Stimulated activated naive CD8-positive, alpha-beta T cell treated with anti-CD3 and anti-CD28 coated beads, Interleukin-15, amount 100 ng/mL, for 72 hours (primary cell): ENCODE measurements at regions not wholly inside any gene's neighbourhood (a gene's known extent, or its start where the extent isn't known, plus 50 kb on each side); places are given as distances from the start of the nearest gene placed in this dataset.
"Not testable (repeated sequence)": the region's sequence is repeated elsewhere in the genome, so short reads cannot be mapped to it uniquely, and the experiment has no call there.

Experiments
- ATAC-seq: fragments of 150-1000 bp; cut with Tn5 transposase; 2 replicates; pipeline ENCODE4 v1.10.0; 2021; ENCODE audit warnings: mild to moderate bottlenecking, moderate library complexity
- DNase-seq, 2 donors: peaks; one replicate each; pipeline ENCODE4 v3.0.0; 2021 to 2022
- H3K27ac Mint-ChIP-seq, 2 donors: one replicate each; pipeline ENCODE4 v1.8.0; 2022; ENCODE audit warnings: mild to moderate bottlenecking in 2 of 2, mixed read lengths in 2 of 2, moderate library complexity in 2 of 2
- H3K27me3 Mint-ChIP-seq: one replicate; pipeline ENCODE4 v1.8.0; 2022; ENCODE audit warnings: mixed read lengths
- H3K4me1 Mint-ChIP-seq: one replicate; pipeline ENCODE4 v1.8.0; 2022; ENCODE audit warnings: mild to moderate bottlenecking, mixed read lengths
- H3K4me3 Mint-ChIP-seq, 2 donors: one replicate each; pipeline ENCODE4 v1.8.0; 2022; ENCODE audit warnings: mild to moderate bottlenecking in 2 of 2, mixed read lengths in 2 of 2, moderate library complexity in 1 of 2
- H3K9me3 Mint-ChIP-seq, 2 donors: one replicate each; pipeline ENCODE4 v1.8.0; 2022; ENCODE audit warnings: mixed read lengths in 2 of 2

GRCh38 chr3:159727506-159727905 lies 261.1 kb upstream of the IL12A start:
- H3K4me3 Mint-ChIP-seq, result no peak overlapping the region
- no peaks in the 10 kb centered on the region for H3K27me3 Mint-ChIP-seq
- no peak for DNase-seq
- no peak overlapping the region for H3K27ac Mint-ChIP-seq
- no peaks in the 10 kb centered on the region for H3K4me1 Mint-ChIP-seq
- ATAC-seq, result no peak
- H3K9me3 Mint-ChIP-seq, result no peaks in the 10 kb centered on the region

GRCh38 chr3:159731254-159731653 lies 257.4 kb upstream of the IL12A start:
- Mint-ChIP-seq H3K4me1 (no peaks in the 10 kb centered on the region), H3K27ac (no peak overlapping the region), H3K9me3 (no peaks in the 10 kb centered on the region), H3K27me3 (no peaks in the 10 kb centered on the region), H3K4me3 (no peak overlapping the region)
- ATAC-seq (no peak), DNase-seq (no peak)

GRCh38 chr3:159732172-159733111 lies 256.2 kb upstream of the IL12A start:
- no peak overlapping the region for H3K4me3 Mint-ChIP-seq
- no peaks in the 10 kb centered on the region for H3K9me3 Mint-ChIP-seq
- no peaks in the 10 kb centered on the region for H3K4me1 Mint-ChIP-seq
- ATAC-seq (no peak), DNase-seq (no peak)
- H3K27me3 Mint-ChIP-seq, result no peaks in the 10 kb centered on the region
- no peak overlapping the region for H3K27ac Mint-ChIP-seq

GRCh38 chr3:159733194-159733860 lies 255.3 kb upstream of the IL12A start:
- DNase-seq (no peak), ATAC-seq (no peak)

GRCh38 chr3:159734681-159735080 lies 254.0 kb upstream of the IL12A start:
- ATAC-seq (no peak), DNase-seq (no peak)
- H3K27me3 Mint-ChIP-seq, result peaks cover 8% of the 10 kb centered on the region
- H3K27ac Mint-ChIP-seq, result no peak overlapping the region
- H3K4me3 Mint-ChIP-seq, result no peak overlapping the region
- H3K4me1 Mint-ChIP-seq, result no peaks in the 10 kb centered on the region
- no peaks in the 10 kb centered on the region for H3K9me3 Mint-ChIP-seq

More at GRCh38 chr3:159733194-159733860, 255.3 kb upstream of the IL12A start:
- no peak overlapping the region for H3K27ac Mint-ChIP-seq
- H3K4me3 Mint-ChIP-seq, result no peak overlapping the region
- H3K9me3 Mint-ChIP-seq, result no peaks in the 10 kb centered on the region
- no peaks in the 10 kb centered on the region for H3K27me3 Mint-ChIP-seq
- no peaks in the 10 kb centered on the region for H3K4me1 Mint-ChIP-seq

GRCh38 chr3:159739166-159739565 lies 249.5 kb upstream of the IL12A start:
- Mint-ChIP-seq H3K9me3 (no peaks in the 10 kb centered on the region), H3K4me1 (no peaks in the 10 kb centered on the region), H3K27me3 (peaks cover 14% of the 10 kb centered on the region), H3K27ac (no peak overlapping the region), H3K4me3 (no peak overlapping the region)
- ATAC-seq (no peak), DNase-seq (no peak)

- peaks cover 14% of the 10 kb centered on the region for H3K27me3 Mint-ChIP-seq
- no peak overlapping the region for H3K27ac Mint-ChIP-seq
- no peaks in the 10 kb centered on the region for H3K9me3 Mint-ChIP-seq
- no peak overlapping the region for H3K4me3 Mint-ChIP-seq
- no peak for DNase-seq
- no peak for ATAC-seq
- no peaks in the 10 kb centered on the region for H3K4me1 Mint-ChIP-seq
Measured at GRCh38 chr3:159739969-159740368, 248.7 kb upstream of the IL12A start.

GRCh38 chr3:159741281-159741680 lies 247.4 kb upstream of the IL12A start:
- H3K4me3 Mint-ChIP-seq, result no peak overlapping the region
- ATAC-seq, result no peak
- DNase-seq, result no peak
- peaks cover 14% of the 10 kb centered on the region for H3K27me3 Mint-ChIP-seq
- no peaks in the 10 kb centered on the region for H3K4me1 Mint-ChIP-seq
- no peak overlapping the region for H3K27ac Mint-ChIP-seq
- no peaks in the 10 kb centered on the region for H3K9me3 Mint-ChIP-seq

GRCh38 chr3:159748425-159748824 lies 240.2 kb upstream of the IL12A start:
- Mint-ChIP-seq H3K4me3 (no peak overlapping the region), H3K27me3 (no peaks in the 10 kb centered on the region), H3K4me1 (no peaks in the 10 kb centered on the region), H3K27ac (no peak overlapping the region), H3K9me3 (peaks cover 0 to 5% of the 10 kb centered on the region in 2 donors)
- DNase-seq (no peak), ATAC-seq (no peak)

- no peak overlapping the region for H3K4me3 Mint-ChIP-seq
- ATAC-seq, result no peak
- peaks cover 5 to 10% of the 10 kb centered on the region in 2 donors for H3K9me3 Mint-ChIP-seq
- no peak for DNase-seq
- H3K4me1 Mint-ChIP-seq, result no peaks in the 10 kb centered on the region
- H3K27me3 Mint-ChIP-seq, result no peaks in the 10 kb centered on the region
- no peak overlapping the region for H3K27ac Mint-ChIP-seq
Measured at GRCh38 chr3:159749406-159749805, 239.2 kb upstream of the IL12A start.

GRCh38 chr3:159751146-159751545 lies 237.5 kb upstream of the IL12A start:
- H3K4me3 Mint-ChIP-seq, result no peak overlapping the region
- DNase-seq (no peak), ATAC-seq (no peak)
- H3K27ac Mint-ChIP-seq, result no peak overlapping the region
- H3K27me3 Mint-ChIP-seq, result no peaks in the 10 kb centered on the region
- no peaks in the 10 kb centered on the region for H3K4me1 Mint-ChIP-seq
- peaks cover 10 to 11% of the 10 kb centered on the region in 2 donors for H3K9me3 Mint-ChIP-seq

GRCh38 chr3:159751752-159752151 lies 236.9 kb upstream of the IL12A start:
- Mint-ChIP-seq H3K9me3 (peaks cover 10 to 15% of the 10 kb centered on the region in 2 donors), H3K27me3 (no peaks in the 10 kb centered on the region), H3K27ac (no peak overlapping the region), H3K4me1 (no peaks in the 10 kb centered on the region), H3K4me3 (no peak overlapping the region)
- DNase-seq (no peak), ATAC-seq (no peak)

- Mint-ChIP-seq H3K27me3 (peaks cover 11% of the 10 kb centered on the region), H3K9me3 (peaks cover 10 to 19% of the 10 kb centered on the region in 2 donors)
- not testable (repeated sequence) for ATAC-seq, H3K4me3 Mint-ChIP-seq, H3K4me1 Mint-ChIP-seq, H3K27ac Mint-ChIP-seq, DNase-seq
Measured at GRCh38 chr3:159756279-159757207, 232.1 kb upstream of the IL12A start.

- H3K9me3 Mint-ChIP-seq, result peaks cover 10 to 19% of the 10 kb centered on the region in 2 donors
- no peak for DNase-seq
Measured at GRCh38 chr3:159757341-159758060, 231.1 kb upstream of the IL12A start.

GRCh38 chr3:159760046-159760445 lies 228.6 kb upstream of the IL12A start:
- peaks cover 45% of the 10 kb centered on the region for H3K27me3 Mint-ChIP-seq
- ATAC-seq (no peak), DNase-seq (no peak)
- H3K4me1 Mint-ChIP-seq, result peaks cover 17% of the 10 kb centered on the region
- H3K9me3 Mint-ChIP-seq, result peaks cover 0 to 14% of the 10 kb centered on the region in 2 donors
- H3K4me3 Mint-ChIP-seq, result no peak overlapping the region
- no peak overlapping the region for H3K27ac Mint-ChIP-seq

More at GRCh38 chr3:159757341-159758060, 231.1 kb upstream of the IL12A start:
- H3K27ac Mint-ChIP-seq, result no peak overlapping the region
- no peak overlapping the region for H3K4me3 Mint-ChIP-seq
- H3K27me3 Mint-ChIP-seq, result peaks cover 21% of the 10 kb centered on the region
- ATAC-seq, result peak; percentile 15
- no peaks in the 10 kb centered on the region for H3K4me1 Mint-ChIP-seq
